Right renal cortex interstitium (tissue), 3 donors: ENCODE measurements at regions not wholly inside any gene's neighbourhood (a gene's known extent, or its start where the extent isn't known, plus 50 kb on each side); places are given as distances from the start of the nearest gene placed in this dataset.

Source experiments
- DNase-seq, 3 donors: peaks; one replicate each; pipeline ENCODE4 v3.0.0-alpha.2; 2013; ENCODE audit warnings: low read depth in 3 of 3, low spot score in 2 of 3

DNA sequence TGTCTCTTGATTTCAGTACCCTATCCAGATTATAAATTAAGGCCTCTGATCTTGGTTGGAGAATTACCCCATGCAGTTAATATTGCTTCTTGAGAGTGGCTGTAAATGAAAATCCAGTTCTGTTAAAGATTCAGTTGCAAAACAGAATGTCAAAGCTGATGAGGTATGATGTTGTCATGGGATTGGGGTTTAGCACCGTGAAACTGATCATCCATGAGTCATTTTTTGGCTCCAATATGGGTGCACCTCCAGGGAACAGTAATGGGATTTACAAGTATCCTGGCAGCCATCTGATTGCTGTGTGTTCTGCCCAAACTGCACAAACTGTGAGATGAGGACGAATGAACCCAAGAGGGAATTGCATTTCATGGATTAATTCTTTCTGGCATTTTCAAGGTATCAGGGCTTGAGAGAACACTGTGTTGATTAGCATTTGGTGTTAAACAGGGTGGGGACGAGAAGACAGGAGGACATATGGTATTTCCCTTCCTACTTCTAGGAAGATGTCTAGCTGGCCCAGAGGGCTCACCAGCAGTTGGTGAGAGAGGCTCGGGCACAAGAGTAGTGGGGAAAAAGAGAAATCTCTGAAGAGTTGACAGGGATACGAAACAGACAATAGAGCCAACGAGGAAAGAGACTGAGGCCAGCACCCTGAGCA, 214.7 kb downstream of the GAS1 start:
- no peak for DNase-seq

DNA sequence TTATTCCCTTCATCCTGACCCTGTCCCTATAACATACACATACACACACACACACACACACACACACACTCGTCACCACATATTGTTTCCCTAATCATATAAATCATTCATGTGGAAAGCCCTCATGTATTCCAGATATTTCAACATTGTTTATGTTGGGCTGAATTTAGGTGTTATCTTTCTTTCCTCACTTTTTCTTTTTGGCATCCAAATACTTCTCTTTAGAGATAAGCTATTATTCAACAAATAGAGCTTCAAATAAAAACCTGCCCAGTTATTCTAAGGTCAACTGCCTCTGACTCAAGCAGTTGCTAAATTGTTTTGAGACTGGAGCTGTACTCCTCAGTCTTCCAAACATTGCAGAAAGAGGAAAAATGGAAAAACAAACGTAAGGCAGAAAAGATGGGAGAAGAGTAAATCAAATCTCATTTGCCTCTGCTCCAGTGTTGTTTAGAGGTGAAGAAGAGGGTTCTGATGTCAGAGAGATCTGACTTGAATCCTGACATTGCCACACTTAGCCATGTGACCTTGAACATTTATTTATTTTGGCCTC, 215.7 kb downstream of the GAS1 start:
- no peak for DNase-seq

DNA sequence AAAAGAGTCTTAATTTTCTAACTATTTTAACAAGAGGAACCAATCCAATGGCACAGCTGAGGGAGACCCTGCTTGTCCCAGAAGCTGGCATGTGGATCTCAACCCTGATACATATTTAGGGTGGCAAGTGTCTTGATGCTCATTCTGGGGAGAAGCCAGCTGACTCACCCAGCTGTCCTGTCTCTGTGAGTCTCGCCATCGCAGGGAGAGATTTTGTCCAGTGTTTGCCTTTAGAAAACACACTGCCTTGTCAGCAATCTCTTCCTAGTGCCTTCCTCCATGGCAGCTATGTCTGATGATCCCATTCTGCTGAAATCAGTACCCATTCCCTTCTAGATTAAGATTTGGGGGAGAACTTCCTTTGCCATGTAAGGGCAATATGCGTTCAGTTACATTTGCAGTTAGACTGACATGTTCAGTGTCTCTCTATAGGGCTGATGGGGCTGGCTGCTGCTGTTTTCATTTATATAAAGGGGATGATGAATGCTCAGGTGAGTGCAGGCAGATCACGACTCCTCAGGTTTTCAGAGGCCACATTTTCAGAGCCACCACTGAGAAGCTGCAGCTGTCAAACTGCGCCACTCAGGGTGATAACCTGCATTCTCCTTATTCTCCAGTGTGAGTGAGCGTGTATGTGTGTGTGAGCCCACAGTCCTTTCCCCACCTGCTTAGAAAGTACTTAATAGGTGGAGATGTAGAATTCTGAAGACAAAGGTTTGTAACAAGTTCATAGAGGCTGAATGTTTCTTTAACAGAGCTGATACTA, 217.0 kb downstream of the GAS1 start:
- DNase-seq, result no peak

DNA sequence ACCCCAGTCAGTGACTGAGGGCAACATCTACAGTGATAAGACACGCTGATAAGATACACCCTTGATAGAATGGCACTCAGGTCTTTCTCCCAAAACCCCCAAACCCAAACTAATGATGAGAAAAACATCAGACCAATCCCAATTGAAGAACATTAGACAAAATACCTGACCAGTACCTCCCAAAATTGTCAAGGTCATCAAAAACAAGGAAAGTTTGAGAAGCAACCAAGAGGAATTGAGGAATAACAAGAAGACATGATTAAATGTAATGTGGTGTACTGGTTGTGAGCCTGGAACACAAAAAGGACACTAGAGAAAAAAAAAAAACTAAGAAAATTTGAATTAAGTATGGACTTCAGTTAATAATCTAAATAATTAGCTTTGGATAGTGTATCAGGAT, 222.8 kb downstream of the GAS1 start:
- DNase-seq, result no peak

DNA sequence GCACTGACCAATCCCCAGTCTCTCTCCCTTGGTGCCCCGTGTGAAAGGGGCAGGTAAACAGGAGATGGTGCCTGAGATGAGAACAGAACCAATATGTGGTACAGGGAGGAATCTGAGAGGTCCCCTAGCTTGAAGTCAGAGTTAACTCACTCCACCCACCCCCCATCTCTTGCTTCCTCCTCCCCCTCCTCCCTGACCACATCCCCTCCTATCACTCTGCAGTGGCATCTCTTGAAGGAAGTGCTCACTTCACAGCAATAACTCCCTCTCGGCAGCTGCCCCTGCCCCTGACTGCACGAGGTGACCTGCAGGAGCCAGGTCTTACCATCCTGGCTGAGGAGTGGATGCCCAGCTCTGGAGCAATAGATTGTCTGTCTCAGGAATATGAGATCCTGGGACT, 224.0 kb downstream of the GAS1 start:
- no peak for DNase-seq

DNA sequence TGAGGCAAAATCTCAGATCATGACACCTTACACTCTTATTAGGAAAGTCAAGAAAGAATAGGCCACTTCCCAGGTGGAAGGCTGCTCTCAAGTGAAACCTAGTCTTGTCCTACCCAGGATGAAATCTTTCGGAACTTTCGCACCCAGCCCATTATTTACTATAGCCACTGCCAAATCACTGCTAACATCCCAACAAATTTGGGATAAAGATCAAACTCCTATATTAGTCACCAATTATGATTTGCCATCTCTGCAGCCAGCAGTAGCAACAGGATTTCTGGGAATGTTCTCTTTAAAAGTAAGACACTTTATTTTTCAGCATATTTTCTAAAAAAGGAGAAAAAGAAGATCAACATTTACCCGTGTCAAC, 224.6 kb downstream of the GAS1 start:
- no peak for DNase-seq

DNA sequence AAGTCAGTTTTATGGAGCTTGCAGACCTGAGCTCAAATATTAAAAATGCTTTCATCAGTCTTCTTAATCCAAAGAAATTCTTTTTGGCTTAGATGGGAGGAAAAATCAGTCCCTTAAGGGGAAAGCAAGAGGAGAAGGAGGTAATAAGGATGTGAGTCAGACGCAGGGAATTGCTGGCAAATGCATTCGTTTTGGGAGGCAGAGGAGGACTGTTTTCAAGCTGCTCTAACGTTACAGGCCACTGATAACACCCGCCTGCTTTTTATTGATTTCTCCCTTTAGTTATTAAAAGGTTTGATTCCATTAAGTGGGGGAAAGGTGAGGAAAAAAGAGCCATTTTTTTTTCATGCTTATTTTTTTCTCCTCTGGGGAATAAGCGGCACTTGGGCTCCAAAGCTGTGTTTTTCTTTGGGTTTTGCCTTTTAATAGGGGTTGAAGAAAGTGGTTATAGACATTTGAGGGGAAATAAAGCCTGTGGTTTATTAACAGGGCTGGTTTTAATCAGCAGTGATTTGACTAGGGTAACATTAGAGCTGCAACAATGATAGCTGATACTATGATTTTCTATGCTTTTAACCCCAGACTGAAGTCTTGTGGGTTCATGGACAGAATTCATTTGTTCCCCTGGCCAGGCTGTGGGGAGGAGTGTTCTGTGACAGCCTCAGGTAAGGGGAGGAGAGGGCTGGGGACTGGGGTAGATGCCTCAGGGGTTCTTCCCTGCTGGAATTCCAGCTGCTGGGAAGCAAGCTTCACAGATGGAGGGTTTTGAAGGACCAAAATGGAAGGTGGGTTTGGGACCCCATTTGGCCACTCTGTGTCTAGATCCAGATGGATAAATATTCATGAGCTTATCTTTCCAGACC, 225.2 kb downstream of the GAS1 start:
- no peak for DNase-seq

DNA sequence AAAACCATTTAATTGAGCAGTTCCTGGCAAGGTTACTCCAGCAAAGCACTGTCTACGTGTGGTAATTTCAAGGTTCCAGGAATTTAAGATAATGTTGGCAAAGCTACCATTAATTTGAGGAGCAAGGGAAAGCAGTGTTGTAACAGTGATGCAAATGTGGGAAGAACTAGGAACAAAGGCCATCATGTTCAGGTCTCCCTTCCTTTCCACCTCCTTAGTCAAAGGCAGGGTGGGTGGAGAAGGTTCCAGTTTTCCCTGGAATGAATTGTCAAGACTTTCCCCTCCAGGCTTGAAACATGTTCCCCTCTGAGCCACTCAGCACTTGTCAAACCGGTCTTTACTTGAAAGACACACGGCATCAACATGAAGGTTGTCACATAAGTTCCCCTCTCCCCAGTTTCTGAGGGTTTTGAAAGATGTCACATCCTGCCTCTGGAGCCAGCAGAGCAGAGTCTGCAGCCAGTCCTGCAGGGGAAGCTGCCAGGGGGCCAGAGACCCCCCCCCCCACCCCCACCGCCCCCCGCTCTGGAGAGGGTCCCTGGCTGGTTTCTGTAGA, 226.0 kb downstream of the GAS1 start:
- DNase-seq, result no peak

DNA sequence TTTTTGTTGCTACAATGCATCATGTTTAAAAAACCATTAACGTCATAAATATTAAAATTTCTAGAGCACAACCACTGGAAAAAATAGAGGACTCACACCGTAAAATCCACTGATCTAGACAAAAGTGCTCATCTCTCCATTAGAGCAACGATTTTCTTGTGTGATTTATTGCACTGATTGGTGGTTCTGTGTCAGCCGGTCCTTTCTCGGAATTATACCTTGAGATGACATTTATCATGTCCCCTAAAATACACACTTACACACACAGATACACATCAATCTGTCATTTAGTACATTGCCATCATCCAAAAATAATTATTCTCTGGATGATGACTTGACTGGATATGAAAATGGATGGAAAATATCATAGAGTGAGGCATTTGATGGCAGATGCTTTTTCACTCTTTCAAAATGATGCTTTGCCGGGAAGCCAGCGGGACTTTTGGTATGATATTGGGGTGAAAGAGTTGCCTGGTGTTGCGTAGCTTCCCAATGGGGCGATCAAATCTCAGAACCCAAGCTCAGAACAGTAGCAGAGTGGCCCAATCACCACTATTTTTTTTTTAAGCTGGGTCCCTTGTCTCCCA, 226.6 kb downstream of the GAS1 start:
- no peak for DNase-seq

DNA sequence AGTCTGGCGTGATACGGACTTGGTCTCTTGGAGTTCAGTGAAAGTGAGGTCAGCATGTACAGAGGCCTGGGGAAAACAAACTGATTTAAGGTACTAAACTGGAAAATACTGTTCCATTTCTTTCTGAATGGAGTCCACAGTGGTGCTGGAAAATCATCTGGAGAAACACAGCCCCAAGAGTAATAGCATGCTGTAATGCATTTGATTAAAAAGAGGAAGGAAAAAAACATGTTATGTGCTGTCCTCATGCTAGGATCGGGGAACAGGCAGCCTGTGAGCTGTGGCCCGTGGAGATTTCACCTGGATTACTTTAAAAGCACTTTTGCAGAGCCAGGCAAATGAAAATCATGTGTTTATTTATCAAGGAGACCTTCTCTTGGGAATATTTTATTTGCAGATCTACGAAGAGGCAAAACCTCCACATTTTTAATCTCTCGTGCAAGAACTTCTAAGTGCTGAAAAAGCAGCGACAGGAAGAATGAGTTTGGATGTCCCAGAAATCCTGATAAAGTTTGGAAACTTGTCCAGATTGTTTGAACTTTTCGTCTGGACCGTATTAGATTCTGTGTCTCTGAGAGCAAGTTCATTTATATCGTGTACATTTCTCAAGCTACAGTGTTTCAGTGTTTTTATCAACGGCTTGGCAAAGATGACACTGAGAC, 228.8 kb downstream of the GAS1 start:
- DNase-seq, result no peak

DNA sequence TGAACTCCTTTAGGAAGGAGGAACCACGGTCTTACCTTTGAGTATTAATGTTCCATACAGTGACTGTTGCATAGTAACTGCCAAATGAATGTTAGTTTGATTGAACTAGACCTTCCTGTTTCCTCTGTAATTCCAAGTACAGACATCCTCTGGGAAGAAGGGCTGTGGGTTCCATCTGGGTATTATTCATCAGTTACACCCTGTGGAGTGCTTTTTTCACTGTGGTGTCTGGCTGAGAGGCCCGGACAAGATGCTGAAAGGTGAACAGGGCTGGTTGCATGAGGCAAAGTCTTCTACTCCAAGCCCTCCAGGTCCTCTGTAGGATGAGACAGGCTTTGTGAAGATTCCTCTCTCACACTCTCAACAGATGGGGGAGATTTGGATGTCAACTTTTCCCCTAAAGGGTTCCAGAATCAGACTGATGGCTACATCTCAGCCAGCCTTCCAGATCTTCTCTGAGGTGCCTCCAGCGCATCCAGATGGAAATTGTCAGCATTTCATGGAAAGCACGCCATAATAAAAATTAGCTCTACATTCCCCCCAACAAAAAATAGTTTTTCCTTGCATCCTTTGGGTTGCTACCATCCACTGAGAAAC, 230.9 kb downstream of the GAS1 start:
- no peak for DNase-seq

DNA sequence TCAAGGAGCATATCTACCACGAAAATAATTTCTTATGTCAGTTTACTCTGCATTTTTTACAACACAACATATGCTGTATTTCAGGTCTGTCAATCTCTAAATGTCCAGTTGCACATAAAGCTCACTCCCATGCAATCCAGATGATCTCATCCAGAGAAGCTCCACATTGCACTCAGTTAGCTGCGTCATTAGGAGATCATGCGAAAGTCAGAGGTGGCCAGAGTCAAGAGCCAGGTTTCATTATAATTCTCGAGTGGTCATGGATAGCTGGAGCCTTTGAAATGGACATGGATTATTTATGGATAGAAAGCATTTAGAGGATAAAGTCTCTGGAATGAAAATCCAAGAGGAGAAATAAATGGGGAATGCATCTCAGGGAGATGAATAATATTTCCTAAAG, 232.3 kb downstream of the GAS1 start:
- DNase-seq, result no peak

DNA sequence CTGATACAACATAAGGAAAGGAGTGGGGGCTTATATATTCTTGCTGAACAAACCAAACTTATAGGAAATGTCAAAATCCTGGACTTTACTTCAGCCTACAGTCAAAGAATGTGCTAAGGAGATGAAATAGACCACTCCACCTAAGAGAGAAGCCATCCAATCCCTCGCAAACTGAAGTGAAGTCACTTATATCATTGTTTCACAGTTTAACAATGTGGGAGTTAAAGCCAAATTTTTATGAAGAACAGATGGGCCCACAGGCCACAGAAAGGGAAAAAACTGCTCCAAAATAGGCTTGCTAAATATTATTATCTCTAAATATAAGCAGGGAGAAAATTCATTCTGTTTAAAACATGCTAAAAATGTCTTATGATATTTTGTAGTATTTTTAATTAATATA, 233.3 kb downstream of the GAS1 start:
- no peak for DNase-seq

DNA sequence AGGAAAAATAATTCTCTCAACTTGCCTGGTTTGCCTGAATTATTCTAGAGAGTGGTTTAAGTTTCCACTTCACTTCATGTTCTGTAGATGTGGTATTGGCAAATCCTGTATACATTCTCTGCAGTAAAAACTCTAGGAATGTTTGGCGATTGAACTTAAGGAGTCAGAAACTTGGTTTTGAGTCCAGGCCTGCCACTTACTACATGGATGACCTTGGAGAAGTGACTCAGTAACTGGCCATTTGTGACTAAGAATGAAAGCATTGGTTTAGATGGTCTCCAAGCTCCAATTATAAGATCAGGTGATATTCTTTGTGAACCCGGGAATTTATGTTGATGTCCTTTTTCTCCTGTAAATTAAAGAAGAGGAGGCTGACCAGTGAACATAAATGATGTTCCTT, 233.8 kb downstream of the GAS1 start:
- DNase-seq, result no peak

DNA sequence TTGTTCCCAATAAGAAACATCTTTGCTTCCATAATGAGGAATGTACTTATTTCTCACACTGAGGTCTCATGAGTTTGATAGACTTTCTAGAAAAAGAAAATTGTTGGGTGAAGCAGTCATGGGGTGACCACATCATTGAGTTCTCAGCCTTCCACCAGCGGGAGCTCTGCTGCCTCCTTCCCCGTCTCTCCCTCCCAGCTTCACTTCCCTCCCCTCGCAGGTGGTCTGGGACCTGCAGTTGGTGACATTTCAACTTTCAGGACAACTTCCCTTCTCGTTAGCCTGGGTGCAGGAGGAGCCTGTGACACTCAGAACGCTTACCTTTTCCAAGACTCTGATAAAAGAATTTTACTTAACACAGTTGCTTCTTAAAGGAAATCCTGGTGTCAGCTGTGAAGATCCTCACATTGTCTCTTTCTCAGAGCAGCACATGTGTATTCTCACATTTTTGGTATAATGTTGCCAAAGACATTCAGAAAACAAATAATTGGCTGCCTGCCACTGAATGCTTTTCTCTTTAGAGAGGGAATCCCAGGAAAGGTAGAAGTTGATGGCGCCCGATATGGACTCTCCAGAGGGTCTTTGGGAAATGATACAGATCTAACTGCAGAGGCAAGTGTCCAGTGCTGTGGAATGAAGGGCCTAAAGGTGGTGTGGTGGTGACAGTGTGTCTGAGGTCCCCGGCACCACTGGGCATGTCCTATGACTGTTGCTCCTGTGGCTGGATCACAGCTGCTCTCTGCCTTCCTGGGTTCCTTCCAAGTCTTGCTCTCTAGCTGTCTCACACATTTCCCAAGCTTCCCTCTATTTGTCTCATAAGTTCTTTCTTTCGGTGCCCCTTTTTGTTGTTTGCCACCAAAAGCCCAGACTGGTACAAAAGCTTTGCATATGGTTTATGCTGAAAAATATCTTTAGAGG, 238.1 kb downstream of the GAS1 start:
- no peak for DNase-seq

DNA sequence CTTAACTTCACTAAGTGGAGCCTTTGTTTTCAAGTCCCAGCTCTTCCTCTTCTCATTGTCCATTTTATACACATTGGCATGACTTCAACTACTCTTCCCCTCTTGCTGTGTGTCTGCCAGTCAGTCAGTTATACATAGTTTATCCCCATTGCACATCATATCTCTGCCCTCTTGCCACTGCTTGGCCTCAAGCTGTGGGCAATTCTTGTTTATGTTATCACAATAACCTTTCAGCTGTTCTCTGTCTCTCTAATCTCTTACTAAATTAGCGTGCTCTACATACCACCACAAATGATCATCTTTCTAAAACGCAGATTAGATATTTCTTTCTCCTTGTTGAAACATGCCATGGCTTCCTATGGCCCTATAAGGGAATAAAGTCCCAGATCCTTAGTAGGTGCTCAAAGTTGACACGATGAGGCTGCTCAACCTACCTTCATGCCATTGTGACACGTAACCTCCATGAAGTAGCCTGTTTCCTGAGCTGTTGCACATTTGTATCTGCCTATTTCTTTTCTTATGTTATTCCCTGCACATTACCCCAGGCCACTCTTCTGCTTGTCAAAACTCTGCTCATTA, 239.3 kb downstream of the GAS1 start:
- no peak for DNase-seq

DNA sequence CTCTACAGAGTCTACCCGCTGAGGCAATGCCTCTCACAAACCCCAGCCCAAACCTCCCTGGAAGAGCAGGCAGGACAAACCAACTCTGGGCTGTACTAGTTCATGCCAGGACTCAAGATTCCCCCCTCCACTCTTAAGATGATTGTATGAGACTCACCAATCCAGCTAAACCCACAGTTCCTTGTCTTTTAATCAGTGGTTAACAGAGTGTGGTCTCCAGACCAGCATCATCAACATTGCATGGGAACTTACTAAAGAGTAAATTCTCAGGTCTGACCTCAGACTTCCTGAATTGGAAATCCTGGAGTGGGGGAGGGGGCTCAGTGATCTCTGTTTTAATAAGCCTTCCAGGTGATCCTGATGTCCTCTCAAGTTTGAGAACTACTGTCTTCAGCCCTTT, 240.9 kb downstream of the GAS1 start:
- no peak for DNase-seq

DNA sequence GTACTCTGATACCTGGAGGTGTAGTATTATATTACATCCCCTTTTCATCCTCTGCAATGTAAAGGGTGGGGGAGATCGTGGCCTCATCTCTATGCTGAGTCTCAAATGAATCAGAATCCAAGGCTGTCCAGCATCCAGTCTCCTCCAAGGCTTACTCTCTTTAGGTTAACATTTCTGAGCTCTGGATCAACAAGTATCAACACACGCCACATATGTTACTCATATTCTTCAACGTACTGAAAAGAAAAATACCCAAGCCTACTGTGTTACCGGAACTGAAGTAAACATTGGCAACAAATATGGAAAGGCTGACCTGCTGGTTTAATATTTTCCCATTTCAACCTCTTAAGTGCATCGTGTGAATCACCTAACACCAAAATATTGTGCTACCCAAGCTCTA, 241.8 kb downstream of the GAS1 start:
- no peak for DNase-seq
